HG03565 (cell line): ENCODE measurements at regions not wholly inside any gene's neighbourhood (a gene's known extent, or its start where the extent isn't known, plus 50 kb on each side); places are given as distances from the start of the nearest gene placed in this dataset.

Source experiments
- ATAC-seq: cut with Tn5 transposase; IDR thresholded peaks from one replicate; pipeline ENCODE4 v1.9.1; 2021; ENCODE audit warnings: mild to moderate bottlenecking, moderate library complexity; ENCODE audit not compliant: unreplicated experiment

DNA sequence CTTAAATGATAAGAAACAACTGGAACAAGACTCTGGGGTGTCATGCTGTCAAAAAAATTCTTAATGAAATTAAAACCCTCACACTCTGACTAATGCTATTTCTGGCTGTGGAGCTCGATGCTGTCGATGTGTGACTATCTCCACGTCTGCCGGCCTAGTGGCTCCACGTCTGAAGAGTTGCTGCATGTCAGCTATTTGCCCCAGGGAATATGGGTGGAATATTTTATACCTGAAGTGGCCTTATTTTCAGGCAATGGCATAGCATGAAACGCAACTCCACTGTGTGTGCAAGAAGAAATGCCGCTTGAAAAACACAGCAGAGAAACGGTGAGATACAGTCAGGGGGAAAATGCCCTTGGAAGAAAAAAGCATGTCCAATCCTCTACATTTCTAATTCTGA, 50.9 kb upstream of the MGMT start:
- ATAC-seq, result no peak

DNA sequence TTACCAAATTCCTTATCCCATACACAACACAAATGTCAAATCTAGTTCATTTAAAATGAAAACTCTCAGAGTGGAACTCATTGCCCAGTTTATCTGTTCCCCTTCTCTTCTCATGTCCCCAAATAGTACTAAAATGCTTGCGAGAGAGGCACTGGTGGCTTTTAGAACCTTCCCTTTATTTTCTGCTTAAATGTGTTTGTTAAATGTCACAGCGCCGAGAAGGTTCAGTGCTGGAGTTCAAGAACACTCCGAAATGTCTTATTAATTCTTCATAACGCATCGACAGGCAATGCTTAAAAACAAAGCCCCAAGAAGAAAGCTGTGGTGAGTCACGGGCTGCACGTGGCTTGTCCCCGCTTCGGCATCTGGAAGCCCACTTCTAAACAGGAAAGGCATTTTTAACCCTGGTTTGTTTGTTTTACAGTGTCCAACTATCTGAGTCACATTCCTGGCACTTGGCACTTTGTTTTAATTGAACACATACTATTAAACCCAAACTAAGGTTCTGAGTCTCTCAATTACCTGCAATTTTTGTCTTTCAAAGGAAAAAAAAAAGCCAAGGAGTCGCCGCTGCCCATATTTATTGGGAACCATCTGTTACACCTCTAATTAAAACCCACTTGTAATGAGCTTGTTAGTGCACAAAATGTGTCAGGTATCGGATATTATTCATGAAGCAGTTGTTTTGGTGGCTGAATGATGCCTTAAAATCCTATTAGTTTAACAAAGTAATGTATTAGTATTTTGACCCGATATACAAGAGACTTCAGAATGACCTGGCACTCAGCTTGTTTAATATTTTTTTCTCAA, 49.9 kb upstream of the MGMT start:
- ATAC-seq, result no peak
